Neural cell (in vitro differentiated cells): ENCODE measurements at regions not wholly inside any gene's neighbourhood (a gene's known extent, or its start where the extent isn't known, plus 50 kb on each side); places are given as distances from the start of the nearest gene placed in this dataset.

Experiments
- TF ChIP-seq, protein P1 (sequence below): fragments of 450-650 bp; IDR thresholded peaks from 2 replicates; pipeline ENCODE4 v1.5.1; 2014; ENCODE audit warnings: antibody characterized with exemption, mild to moderate bottlenecking, moderate library complexity; ENCODE audit not compliant: poor library complexity, severe bottlenecking
- TF ChIP-seq, protein P2 (sequence below): IDR thresholded peaks from 2 replicates; pipeline ENCODE4 v1.6.1; 2012; ENCODE audit warnings: borderline replicate concordance

DNA sequence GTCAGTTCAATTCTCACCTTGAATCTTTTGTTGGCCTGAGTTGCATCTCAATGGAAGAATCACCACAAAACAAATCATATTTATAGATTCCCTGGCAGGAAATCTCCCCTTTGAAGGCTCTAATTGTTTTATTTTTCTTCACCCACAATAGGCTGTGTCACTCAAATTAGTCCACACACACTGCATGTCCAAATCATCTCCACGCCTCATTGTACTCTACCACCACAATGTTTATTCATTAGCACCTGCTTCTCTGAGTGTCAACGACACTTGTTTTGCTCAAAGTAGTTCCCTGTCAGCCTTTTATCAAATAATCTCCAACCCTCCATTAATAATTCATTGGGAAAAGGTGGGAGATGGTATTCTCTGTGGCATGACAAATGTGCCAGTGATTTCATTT is 164.3 kb downstream of the ABCC12 start:
- TF ChIP-seq, protein P1, sequence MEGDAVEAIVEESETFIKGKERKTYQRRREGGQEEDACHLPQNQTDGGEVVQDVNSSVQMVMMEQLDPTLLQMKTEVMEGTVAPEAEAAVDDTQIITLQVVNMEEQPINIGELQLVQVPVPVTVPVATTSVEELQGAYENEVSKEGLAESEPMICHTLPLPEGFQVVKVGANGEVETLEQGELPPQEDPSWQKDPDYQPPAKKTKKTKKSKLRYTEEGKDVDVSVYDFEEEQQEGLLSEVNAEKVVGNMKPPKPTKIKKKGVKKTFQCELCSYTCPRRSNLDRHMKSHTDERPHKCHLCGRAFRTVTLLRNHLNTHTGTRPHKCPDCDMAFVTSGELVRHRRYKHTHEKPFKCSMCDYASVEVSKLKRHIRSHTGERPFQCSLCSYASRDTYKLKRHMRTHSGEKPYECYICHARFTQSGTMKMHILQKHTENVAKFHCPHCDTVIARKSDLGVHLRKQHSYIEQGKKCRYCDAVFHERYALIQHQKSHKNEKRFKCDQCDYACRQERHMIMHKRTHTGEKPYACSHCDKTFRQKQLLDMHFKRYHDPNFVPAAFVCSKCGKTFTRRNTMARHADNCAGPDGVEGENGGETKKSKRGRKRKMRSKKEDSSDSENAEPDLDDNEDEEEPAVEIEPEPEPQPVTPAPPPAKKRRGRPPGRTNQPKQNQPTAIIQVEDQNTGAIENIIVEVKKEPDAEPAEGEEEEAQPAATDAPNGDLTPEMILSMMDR = no peak
- TF ChIP-seq, protein P2, sequence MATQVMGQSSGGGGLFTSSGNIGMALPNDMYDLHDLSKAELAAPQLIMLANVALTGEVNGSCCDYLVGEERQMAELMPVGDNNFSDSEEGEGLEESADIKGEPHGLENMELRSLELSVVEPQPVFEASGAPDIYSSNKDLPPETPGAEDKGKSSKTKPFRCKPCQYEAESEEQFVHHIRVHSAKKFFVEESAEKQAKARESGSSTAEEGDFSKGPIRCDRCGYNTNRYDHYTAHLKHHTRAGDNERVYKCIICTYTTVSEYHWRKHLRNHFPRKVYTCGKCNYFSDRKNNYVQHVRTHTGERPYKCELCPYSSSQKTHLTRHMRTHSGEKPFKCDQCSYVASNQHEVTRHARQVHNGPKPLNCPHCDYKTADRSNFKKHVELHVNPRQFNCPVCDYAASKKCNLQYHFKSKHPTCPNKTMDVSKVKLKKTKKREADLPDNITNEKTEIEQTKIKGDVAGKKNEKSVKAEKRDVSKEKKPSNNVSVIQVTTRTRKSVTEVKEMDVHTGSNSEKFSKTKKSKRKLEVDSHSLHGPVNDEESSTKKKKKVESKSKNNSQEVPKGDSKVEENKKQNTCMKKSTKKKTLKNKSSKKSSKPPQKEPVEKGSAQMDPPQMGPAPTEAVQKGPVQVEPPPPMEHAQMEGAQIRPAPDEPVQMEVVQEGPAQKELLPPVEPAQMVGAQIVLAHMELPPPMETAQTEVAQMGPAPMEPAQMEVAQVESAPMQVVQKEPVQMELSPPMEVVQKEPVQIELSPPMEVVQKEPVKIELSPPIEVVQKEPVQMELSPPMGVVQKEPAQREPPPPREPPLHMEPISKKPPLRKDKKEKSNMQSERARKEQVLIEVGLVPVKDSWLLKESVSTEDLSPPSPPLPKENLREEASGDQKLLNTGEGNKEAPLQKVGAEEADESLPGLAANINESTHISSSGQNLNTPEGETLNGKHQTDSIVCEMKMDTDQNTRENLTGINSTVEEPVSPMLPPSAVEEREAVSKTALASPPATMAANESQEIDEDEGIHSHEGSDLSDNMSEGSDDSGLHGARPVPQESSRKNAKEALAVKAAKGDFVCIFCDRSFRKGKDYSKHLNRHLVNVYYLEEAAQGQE = no peak
